H1 (cell line): ENCODE measurements at regions not wholly inside any gene's neighbourhood (a gene's known extent, or its start where the extent isn't known, plus 50 kb on each side); places are given as distances from the start of the nearest gene placed in this dataset.

Experiments used
- CEBPB ChIP-seq: IDR thresholded peaks from 2 replicates; pipeline ENCODE4 v1.6.1; 2012; ENCODE audit warnings: low read depth, low read length
- JUND ChIP-seq: IDR thresholded peaks from 2 replicates; pipeline ENCODE4 v1.6.1; 2011; ENCODE audit warnings: mild to moderate bottlenecking, improper control_type of control experiment, low read length
- TF ChIP-seq, protein P1 (sequence below), 3 experiments: IDR thresholded peaks; 1 replicate in 2 of 3; 2 replicates in 1 of 3; pipeline versions ENCODE4 v1.5.1 to v1.6.1; 2011; ENCODE audit warnings: low read length in 3 of 3, mild to moderate bottlenecking in 3 of 3, inconsistent platforms in 2 of 3, low read depth in 1 of 3, moderate library complexity in 1 of 3; ENCODE audit not compliant: insufficient read depth in 1 of 3; ENCODE audit errors: control extremely low read depth in 1 of 3

GRCh38 chr1:177567393-177567792, 396.6 kb downstream of the BRINP2 start (continued):
- TF ChIP-seq, protein P1, sequence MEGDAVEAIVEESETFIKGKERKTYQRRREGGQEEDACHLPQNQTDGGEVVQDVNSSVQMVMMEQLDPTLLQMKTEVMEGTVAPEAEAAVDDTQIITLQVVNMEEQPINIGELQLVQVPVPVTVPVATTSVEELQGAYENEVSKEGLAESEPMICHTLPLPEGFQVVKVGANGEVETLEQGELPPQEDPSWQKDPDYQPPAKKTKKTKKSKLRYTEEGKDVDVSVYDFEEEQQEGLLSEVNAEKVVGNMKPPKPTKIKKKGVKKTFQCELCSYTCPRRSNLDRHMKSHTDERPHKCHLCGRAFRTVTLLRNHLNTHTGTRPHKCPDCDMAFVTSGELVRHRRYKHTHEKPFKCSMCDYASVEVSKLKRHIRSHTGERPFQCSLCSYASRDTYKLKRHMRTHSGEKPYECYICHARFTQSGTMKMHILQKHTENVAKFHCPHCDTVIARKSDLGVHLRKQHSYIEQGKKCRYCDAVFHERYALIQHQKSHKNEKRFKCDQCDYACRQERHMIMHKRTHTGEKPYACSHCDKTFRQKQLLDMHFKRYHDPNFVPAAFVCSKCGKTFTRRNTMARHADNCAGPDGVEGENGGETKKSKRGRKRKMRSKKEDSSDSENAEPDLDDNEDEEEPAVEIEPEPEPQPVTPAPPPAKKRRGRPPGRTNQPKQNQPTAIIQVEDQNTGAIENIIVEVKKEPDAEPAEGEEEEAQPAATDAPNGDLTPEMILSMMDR (IDR thresholded peaks at IDR 0.05; ENCODE audit: control extremely low read depth in 1 of 3, insufficient read depth in 1 of 3, low read depth in 1 of 3, low read length in 3 of 3), result peak; percentile 30 to 53 (median 47)
- no peak for TF ChIP-seq JUND
- TF ChIP-seq CEBPB, result no peak
